C4-2B (cell line): ENCODE measurements at regions not wholly inside any gene's neighbourhood (a gene's known extent, or its start where the extent isn't known, plus 50 kb on each side); places are given as distances from the start of the nearest gene placed in this dataset.

Experiments
- CTCF ChIP-seq: fragments of 450-650 bp; conservative IDR thresholded peaks from 2 replicates; pipeline ENCODE4 v1.5.1; 2017; ENCODE audit warnings: mild to moderate bottlenecking
- ZFX ChIP-seq: fragments of 450-650 bp; IDR thresholded peaks from 2 replicates; pipeline ENCODE4 v1.6.1; 2017

GRCh38 chr12:75969768-75970167 lies 61.8 kb downstream of the PHLDA1 start:
- no peak for TF ChIP-seq CTCF
- no peak for TF ChIP-seq ZFX
